Testis (tissue), 2 donors: ENCODE measurements at regions not wholly inside any gene's neighbourhood (a gene's known extent, or its start where the extent isn't known, plus 50 kb on each side); places are given as distances from the start of the nearest gene placed in this dataset.

Source experiments
- POLR2A ChIP-seq: fragments of 450-650 bp; IDR thresholded peaks from one replicate; pipeline ENCODE4 v1.6.1; 2017; ENCODE audit warnings: antibody characterized with exemption, mild to moderate bottlenecking, moderate library complexity
- TF ChIP-seq, protein P1 (sequence below), 3 experiments: fragments of 450-650 bp in 2 of 3; fragments of 200-600 bp in 1 of 3; sonication (generic) in 1 of 3; IDR thresholded peaks; one replicate each; pipeline ENCODE4 v1.5.1; 2016 to 2019; ENCODE audit warnings: antibody characterized with exemption in 3 of 3, mild to moderate bottlenecking in 2 of 3, moderate library complexity in 1 of 3

DNA sequence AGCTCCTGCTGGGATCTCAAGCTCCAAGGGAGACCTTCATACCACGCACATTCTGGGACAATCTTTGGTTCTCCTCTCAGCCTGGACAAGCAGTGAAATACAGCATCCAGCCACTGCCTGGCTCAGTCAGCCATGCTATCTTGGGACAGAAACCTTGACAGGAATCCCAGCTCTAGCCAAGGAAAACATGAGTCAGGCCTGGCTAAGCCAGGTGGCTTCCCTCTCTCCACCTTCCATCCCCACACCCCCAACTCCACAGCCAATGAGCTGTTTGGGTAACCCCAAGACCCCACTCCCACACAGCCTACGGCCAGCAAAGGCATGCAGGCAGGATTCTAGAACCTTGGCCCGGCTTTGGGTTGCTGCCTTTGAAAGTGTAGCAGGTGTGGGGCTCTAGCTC is 64.9 kb downstream of the MCFD2 start:
- TF ChIP-seq, protein P1, sequence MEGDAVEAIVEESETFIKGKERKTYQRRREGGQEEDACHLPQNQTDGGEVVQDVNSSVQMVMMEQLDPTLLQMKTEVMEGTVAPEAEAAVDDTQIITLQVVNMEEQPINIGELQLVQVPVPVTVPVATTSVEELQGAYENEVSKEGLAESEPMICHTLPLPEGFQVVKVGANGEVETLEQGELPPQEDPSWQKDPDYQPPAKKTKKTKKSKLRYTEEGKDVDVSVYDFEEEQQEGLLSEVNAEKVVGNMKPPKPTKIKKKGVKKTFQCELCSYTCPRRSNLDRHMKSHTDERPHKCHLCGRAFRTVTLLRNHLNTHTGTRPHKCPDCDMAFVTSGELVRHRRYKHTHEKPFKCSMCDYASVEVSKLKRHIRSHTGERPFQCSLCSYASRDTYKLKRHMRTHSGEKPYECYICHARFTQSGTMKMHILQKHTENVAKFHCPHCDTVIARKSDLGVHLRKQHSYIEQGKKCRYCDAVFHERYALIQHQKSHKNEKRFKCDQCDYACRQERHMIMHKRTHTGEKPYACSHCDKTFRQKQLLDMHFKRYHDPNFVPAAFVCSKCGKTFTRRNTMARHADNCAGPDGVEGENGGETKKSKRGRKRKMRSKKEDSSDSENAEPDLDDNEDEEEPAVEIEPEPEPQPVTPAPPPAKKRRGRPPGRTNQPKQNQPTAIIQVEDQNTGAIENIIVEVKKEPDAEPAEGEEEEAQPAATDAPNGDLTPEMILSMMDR (IDR thresholded peaks at IDR 0.05), result no peak
- no peak for TF ChIP-seq POLR2A
